Common myeloid progenitor, CD34-positive (primary cell): ENCODE measurements at regions not wholly inside any gene's neighbourhood (a gene's known extent, or its start where the extent isn't known, plus 50 kb on each side); places are given as distances from the start of the nearest gene placed in this dataset.

Source experiments
- CTCF ChIA-PET: fragments of 350-600 bp; sonication (Branson Sonifier 250); formaldehyde crosslinking; loops from one replicate; lab custom pipeline; 2021; ENCODE audit warnings: antibody characterized with exemption; lab: Charles Lee
- POLR2A ChIA-PET: fragments of 350-600 bp; sonication (Branson Sonifier 250); formaldehyde crosslinking; loops from one replicate; lab custom pipeline; 2021; ENCODE audit warnings: antibody characterized with exemption; lab: Charles Lee
- DNase-seq, 3 donors: peaks; one replicate each; pipeline versions ENCODE4 v3.0.0 to v3.0.0-alpha.2; 2013
- H3K27ac ChIP-seq, 2 experiments: 1 replicate in 1 of 2; 2 replicates in 1 of 2; pipeline ENCODE4 v1.7.0; 2013; ENCODE audit warnings: inconsistent platforms in 2 of 2, low read length in 2 of 2, mild to moderate bottlenecking in 2 of 2, low read depth in 1 of 2, moderate library complexity in 1 of 2; ENCODE audit not compliant: severe bottlenecking in 2 of 2, insufficient read depth in 1 of 2, poor library complexity in 1 of 2
- H3K27me3 ChIP-seq, 5 experiments: replicated peaks in 2 of 5; 1 replicate in 3 of 5; 2 replicates in 2 of 5; pipeline versions ENCODE4 v1.6.1 to v1.7.0; 2013; ENCODE audit warnings: low read length in 4 of 5, mild to moderate bottlenecking in 2 of 5, moderate library complexity in 2 of 5, inconsistent platforms in 1 of 5; ENCODE audit not compliant: insufficient read depth in 5 of 5, control insufficient read depth in 4 of 5
- H3K36me3 ChIP-seq, 4 experiments: 1 replicate in 2 of 4; 2 replicates in 2 of 4; pipeline versions ENCODE4 v1.6.1 to v1.7.0; 2013; ENCODE audit warnings: low read length in 3 of 4, control low read depth in 1 of 4, mild to moderate bottlenecking in 1 of 4; ENCODE audit not compliant: control insufficient read depth in 4 of 4, insufficient read depth in 4 of 4
- H3K4me1 ChIP-seq, 4 experiments: 1 replicate in 3 of 4; 2 replicates in 1 of 4; pipeline versions ENCODE4 v1.6.1 to v1.7.1; 2013; ENCODE audit warnings: low read length in 3 of 4, mild to moderate bottlenecking in 3 of 4, control low read depth in 1 of 4, inconsistent platforms in 1 of 4, moderate library complexity in 1 of 4; ENCODE audit not compliant: control insufficient read depth in 4 of 4, insufficient read depth in 4 of 4; ENCODE audit errors: control extremely low read depth in 1 of 4
- H3K4me3 ChIP-seq, 7 experiments: 1 replicate in 4 of 7; 2 replicates in 3 of 7; pipeline versions ENCODE4 v1.5.1 to v1.7.0; 2013; ENCODE audit warnings: mild to moderate bottlenecking in 7 of 7, low read length in 6 of 7, moderate library complexity in 6 of 7, inconsistent platforms in 2 of 7, low read depth in 2 of 7, control low read depth in 1 of 7; ENCODE audit not compliant: insufficient read depth in 4 of 7, control insufficient read depth in 1 of 7; ENCODE audit errors: extremely low read depth in 1 of 7
- H3K9me3 ChIP-seq, 5 experiments: 1 replicate in 4 of 5; 2 replicates in 1 of 5; pipeline versions ENCODE4 v1.6.1 to v1.7.1; 2013; ENCODE audit warnings: low read length in 4 of 5, mild to moderate bottlenecking in 2 of 5, inconsistent platforms in 1 of 5, low read depth in 1 of 5, moderate library complexity in 1 of 5; ENCODE audit not compliant: control insufficient read depth in 4 of 5, insufficient read depth in 2 of 5; ENCODE audit errors: control extremely low read depth in 1 of 5
- WGBS: methylation state at CpG from one replicate; pipeline ENCODE4 v1.1.5; 2013; ENCODE audit not compliant: insufficient coverage; 5-methylcytosine and 5-hydroxymethylcytosine counted together

- Histone ChIP-seq H3K27me3 (peaks cover 0 to 4% (median 0%) of the 10 kb centered on the region in 5 experiments), H3K4me1 (no peaks in the 10 kb centered on the region), H3K36me3 (no peaks in the 10 kb centered on the region), H3K9me3 (peaks cover 0 to 3% (median 0%) of the 10 kb centered on the region in 5 experiments), H3K4me3 (no peak overlapping the region), H3K27ac (no peak overlapping the region)
- WGBS, result no CpG with 5 or more reads among the region's 2 CpGs
- ChIA-PET CTCF (interaction anchor here (1.3 kb wide), 1 partner anchor 13 kb away, joined by 3 read pairs; no protein-coding TSS in a partner anchor), POLR2A (no interaction called here)
- no peak for DNase-seq
Measured at GRCh38 chr10:123595661-123596060, 70.5 kb upstream of the GPR26 start.

- ChIA-PET POLR2A (no interaction called here), CTCF (no interaction called here)
- Histone ChIP-seq H3K4me1 (no peaks in the 10 kb centered on the region), H3K27ac (no peak overlapping the region), H3K4me3 (no peak overlapping the region), H3K9me3 (peaks cover 0 to 8% (median 0%) of the 10 kb centered on the region in 5 experiments), H3K36me3 (no peaks in the 10 kb centered on the region), H3K27me3 (peaks cover 0 to 4% (median 0%) of the 10 kb centered on the region in 5 experiments)
- no peak for DNase-seq
- 84% methylated on average over 4 of the region's 4 CpGs for WGBS
Measured at GRCh38 chr10:123597676-123598075, 68.5 kb upstream of the GPR26 start.

GRCh38 chr10:123599366-123599849 is 66.7 kb upstream of the GPR26 start:
- H3K27me3 ChIP-seq, result peaks cover 0 to 4% (median 0%) of the 10 kb centered on the region in 5 experiments
- no peak overlapping the region for H3K27ac ChIP-seq
- DNase-seq, result no peak
- H3K4me3 ChIP-seq, result no peak overlapping the region
- peaks cover 0 to 8% (median 0%) of the 10 kb centered on the region in 5 experiments for H3K9me3 ChIP-seq
- no peaks in the 10 kb centered on the region for H3K36me3 ChIP-seq
- CTCF ChIA-PET, result no interaction called here
- POLR2A ChIA-PET, result no interaction called here
- 80% methylated on average over 5 of the region's 8 CpGs for WGBS
- no peaks in the 10 kb centered on the region for H3K4me1 ChIP-seq

- Histone ChIP-seq H3K36me3 (no peaks in the 10 kb centered on the region), H3K27me3 (peaks cover 0 to 4% (median 0%) of the 10 kb centered on the region in 5 experiments), H3K27ac (no peak overlapping the region), H3K4me3 (no peak overlapping the region), H3K9me3 (peaks cover 0 to 8% (median 0%) of the 10 kb centered on the region in 5 experiments), H3K4me1 (no peaks in the 10 kb centered on the region)
- DNase-seq, result no peak
- ChIA-PET POLR2A (no interaction called here), CTCF (no interaction called here)
- WGBS, result no CpG with 5 or more reads among the region's 3 CpGs
Measured at GRCh38 chr10:123600177-123600576, 66.0 kb upstream of the GPR26 start.

GRCh38 chr10:123603130-123603529 is 63.0 kb upstream of the GPR26 start:
- 77% methylated on average over 4 of the region's 4 CpGs for WGBS

GRCh38 chr10:123604506-123604905 is 61.6 kb upstream of the GPR26 start:
- Histone ChIP-seq H3K36me3 (no peaks in the 10 kb centered on the region), H3K4me1 (no peaks in the 10 kb centered on the region), H3K27ac (no peak overlapping the region), H3K9me3 (peaks cover 0 to 6% (median 0%) of the 10 kb centered on the region in 5 experiments), H3K4me3 (no peak overlapping the region), H3K27me3 (peaks cover 0 to 15% (median 2%) of the 10 kb centered on the region in 5 experiments)
- 95% methylated on average over 6 of the region's 6 CpGs for WGBS
- POLR2A ChIA-PET, result no interaction called here
- CTCF ChIA-PET, result no interaction called here
- DNase-seq, result no peak

More at GRCh38 chr10:123603130-123603529, 63.0 kb upstream of the GPR26 start:
- Histone ChIP-seq H3K27me3 (peaks cover 0 to 13% (median 2%) of the 10 kb centered on the region in 5 experiments), H3K4me1 (no peaks in the 10 kb centered on the region), H3K36me3 (no peaks in the 10 kb centered on the region), H3K4me3 (no peak overlapping the region), H3K9me3 (peaks cover 0 to 8% (median 0%) of the 10 kb centered on the region in 5 experiments), H3K27ac (no peak overlapping the region)
- POLR2A ChIA-PET, result no interaction called here
- DNase-seq, result no peak
- CTCF ChIA-PET, result no interaction called here

GRCh38 chr10:123606006-123606405 is 60.1 kb upstream of the GPR26 start:
- ChIA-PET POLR2A (no interaction called here), CTCF (interaction anchor here (0.7 kb wide), 2 partner anchors 331 to 356 kb away, joined by 3 to 4 read pairs; no protein-coding TSS in a partner anchor)
- H3K4me3 ChIP-seq, result no peak overlapping the region
- WGBS, result 81% methylated on average over 9 of the region's 9 CpGs
- H3K27me3 ChIP-seq, result peaks cover 0 to 15% (median 2%) of the 10 kb centered on the region in 5 experiments
- H3K27ac ChIP-seq, result no peak overlapping the region
- peaks cover 0 to 4% (median 0%) of the 10 kb centered on the region in 5 experiments for H3K9me3 ChIP-seq
- H3K4me1 ChIP-seq, result no peaks in the 10 kb centered on the region
- no peaks in the 10 kb centered on the region for H3K36me3 ChIP-seq
- no peak for DNase-seq
